DMS53 treated with DMSO at 0.1 percent for 48 hours (cell line): ENCODE measurements at regions not wholly inside any gene's neighbourhood (a gene's known extent, or its start where the extent isn't known, plus 50 kb on each side); places are given as distances from the start of the nearest gene placed in this dataset.
"Not testable (repeated sequence)": the region's sequence is repeated elsewhere in the genome, so short reads cannot be mapped to it uniquely, and the experiment has no call there.

Experiments used
- DNase-seq: peaks from one replicate; lab custom pipeline; 2025; ENCODE audit not compliant: unreplicated experiment; lab: John Stamatoyannopoulos, UW

DNA sequence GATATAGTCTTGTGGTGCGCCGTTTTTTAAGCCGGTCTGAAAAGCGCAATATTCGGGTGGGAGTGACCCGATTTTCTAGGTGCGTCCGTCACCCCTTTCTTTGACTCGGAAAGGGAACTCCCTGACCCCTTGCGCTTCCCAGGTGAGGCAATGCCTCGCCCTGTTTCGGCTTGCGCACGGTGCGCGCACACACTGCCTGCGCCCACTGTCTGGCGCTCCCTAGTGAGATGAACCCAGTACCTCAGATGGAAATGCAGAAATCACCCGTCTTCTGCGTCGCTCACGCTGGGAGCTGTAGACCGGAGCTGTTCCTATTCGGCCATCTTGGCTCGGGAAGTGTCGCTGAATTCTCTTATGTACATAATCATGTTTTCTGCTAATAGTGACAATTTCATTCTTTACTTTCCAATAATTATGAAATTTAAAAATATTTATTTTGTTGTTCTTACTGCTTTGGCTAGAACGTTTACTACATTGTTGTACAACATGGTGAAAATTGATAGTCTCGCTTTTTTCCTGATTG is 61.2 kb upstream of the MINDY3 start:
- not testable (repeated sequence) for DNase-seq

GRCh38 chr10:15931376-15931775 is 71.1 kb upstream of the MINDY3 start:
- DNase-seq, result no peak

GRCh38 chr10:15939543-15939942 is 79.2 kb upstream of the MINDY3 start:
- not testable (repeated sequence) for DNase-seq

DNA sequence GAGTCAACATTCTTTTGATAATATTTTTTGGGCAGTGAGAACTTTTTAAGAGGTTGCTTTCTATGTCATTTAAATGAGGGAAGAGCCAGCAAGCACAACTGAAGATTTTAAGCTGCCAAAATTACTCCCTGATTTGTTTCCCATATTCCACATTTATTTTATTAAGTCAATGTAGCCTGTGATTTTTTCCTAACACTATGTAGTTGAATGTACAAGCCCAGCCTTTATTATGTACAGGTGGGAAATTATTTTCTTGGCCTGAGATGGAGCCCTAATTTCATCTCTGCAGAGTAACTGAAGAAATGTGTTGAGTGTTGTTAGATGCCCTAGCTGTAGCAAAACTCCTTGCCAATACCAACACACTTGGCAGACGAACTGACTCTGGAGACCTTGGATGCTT is 83.1 kb upstream of the MINDY3 start:
- DNase-seq, result no peak

DNA sequence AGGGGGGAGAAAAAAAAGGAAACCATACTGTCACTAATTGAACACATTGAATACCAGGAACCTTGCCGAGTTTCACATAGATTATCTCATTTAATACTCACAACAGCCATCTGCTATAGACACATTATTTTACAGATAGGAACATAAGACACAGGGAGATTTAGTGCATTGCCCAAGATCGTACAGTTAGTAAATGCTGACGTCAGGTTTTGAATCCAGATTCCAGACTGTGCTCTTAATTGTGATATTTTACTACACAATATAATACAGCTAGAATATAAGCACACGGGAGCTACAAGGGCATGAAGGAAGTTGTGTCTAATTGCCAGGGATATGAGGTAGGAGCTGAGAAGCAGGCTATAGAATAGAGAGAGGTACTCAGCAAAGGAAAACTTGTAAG is 93.9 kb upstream of the MINDY3 start:
- no peak for DNase-seq

- no peak for DNase-seq
These were observed 100.0 kb upstream of the MINDY3 start for GRCh38 chr10:15960277-15960676.

- not testable (repeated sequence) for DNase-seq
These were observed 112.4 kb upstream of the MINDY3 start for GRCh38 chr10:15972736-15973135.

DNA sequence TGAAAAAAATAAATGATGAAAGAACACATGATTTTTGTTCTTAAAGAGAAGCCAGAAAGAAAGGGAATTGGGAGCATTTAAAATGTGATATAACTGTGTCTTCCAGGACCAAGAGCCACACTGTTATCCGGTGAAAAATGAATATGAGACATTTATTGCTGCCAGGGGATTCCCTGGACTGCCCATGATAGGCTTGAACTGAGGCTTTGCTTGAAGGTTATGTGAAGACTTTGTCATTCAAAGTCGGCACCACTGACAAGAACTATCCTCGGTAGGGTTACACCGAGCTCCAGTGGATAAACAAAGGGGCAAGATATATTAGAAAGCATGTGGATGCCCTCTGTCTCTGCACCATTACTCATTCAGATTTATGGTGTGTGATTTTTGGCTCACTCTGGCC is 125.4 kb upstream of the MINDY3 start:
- no peak for DNase-seq

DNA sequence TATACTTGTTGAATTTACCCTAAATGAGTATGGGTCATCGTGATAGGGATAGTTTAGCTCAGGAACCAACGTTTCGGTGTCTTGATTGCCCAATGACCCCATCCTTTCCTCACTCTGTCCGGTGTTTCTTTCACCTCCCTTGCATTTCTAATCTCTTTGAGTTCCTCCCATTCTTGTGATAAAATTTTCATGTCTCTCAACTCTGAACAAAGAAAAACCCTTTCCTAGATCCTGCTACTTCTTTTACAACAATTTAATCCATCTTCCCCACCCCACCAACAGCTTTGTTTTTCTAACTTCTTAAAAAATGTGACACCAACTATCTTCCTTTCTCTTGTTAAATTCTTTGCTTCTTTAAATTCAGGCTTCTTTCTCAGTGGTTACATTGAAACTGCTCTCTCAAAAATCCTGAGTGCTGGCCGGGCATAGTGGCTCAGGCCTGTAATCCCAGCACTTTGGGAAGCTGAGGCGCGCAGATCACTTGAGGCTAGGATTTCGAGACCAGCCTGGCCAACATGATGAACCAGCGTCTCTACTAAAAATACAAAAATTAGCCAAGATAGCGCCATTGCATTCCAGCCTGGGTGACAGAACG is 130.3 kb upstream of the MINDY3 start:
- DNase-seq, result no peak

- no peak for DNase-seq
These were observed 137.0 kb upstream of the MINDY3 start for GRCh38 chr10:15997313-15997712.

DNA sequence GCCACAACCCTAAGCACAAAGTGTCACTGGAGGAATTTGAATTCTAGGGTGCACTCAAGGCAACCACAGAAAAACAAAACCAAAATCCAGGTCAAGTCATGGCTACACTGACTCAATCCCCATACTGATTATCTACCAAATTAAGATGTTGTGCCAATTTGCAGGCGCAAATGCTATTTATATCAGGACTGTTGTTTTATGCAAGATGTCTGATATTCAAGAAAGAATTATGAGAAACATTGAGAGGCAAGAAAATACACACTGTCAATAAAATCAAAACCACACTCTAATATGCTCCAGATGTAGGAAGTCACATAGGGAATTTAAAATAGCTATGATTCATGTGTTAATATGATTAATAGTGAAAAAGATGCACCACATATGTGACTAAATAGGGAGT is 141.3 kb upstream of the MINDY3 start:
- no peak for DNase-seq

DNA sequence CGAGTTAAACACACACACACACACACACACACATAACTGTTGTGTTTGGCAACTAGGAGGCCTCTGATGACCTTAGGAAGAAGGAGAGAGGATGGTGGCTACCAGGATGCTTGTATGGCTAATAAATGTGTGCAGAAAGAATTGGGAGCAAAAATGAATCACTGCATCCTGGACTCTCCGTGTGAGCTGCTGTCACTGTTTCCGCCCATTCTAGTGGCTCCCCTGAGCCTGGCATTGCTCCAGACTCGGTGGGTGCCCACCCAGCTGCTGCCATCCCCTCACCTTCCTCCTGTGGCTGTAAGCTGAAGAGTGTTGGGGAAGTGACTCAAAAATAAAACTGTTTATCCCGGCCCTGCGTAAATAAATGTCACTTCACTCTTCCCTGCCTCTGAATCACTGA is 149.5 kb upstream of the MINDY3 start:
- DNase-seq, result no peak

- no peak for DNase-seq
These were observed 151.2 kb upstream of the MINDY3 start for GRCh38 chr10:16011548-16011947.

DNA sequence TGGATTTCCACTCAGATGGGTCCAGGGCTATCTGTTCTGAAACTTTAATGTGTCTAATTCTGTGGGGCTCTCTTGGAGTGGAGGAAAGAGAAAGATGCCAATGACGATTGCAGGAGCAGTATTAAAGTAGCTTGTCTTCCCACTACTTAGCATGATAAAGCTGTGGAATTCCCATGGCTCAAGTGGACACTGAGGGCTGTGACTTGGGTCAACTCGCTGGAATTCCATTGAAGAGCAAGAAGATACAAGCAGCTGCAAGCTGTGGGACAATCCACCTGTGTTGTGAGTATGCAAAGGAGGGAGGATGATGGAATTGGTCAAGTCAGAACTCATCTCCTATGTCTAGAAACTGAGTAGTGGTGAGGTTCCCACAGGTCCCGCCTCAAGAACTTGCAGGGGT is 154.2 kb upstream of the MINDY3 start:
- no peak for DNase-seq

DNA sequence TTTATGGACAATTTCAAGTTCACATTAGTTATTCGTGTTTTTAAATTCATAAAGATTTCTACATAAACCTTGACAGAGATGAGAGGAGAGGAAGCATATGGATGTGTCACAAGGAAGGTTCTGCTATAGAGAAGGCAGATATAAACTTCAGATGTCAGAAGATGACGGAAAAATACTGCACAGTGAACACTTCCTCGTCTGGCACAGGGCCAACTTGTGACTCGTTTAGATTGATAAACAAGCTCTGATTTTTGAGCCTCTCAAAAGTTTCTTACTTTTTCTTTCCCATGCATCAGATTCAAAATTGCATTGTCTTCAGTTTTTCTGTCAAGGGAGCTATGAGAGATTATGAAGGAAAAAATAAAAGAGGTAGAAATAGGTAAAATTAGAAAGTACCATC is 156.4 kb upstream of the MINDY3 start:
- no peak for DNase-seq

GRCh38 chr10:16020836-16021235 is 160.5 kb upstream of the MINDY3 start:
- no peak for DNase-seq

DNA sequence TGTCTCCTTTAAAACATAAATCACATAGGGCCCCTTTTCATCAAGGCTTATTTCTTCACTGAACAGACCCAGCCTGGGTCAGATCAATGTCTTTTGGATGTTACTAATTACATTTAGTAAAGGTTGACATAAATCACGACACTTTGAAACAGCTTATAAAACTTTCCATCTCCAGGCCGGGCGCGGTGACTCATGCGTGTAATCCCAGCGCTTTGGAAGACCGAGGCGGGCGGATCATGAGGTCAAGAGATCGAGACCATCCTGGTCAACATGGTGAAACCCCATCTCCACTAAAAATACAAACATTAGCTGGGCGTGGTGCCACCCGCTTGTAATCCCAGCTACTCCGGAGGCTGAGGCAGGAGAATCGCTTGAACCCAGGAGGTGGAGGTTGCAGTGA is 166.5 kb upstream of the MINDY3 start:
- not testable (repeated sequence) for DNase-seq

- DNase-seq, result no peak
These were observed 170.3 kb upstream of the MINDY3 start for GRCh38 chr10:16030562-16030961.

GRCh38 chr10:16049050-16049449 is 188.7 kb upstream of the MINDY3 start:
- no peak for DNase-seq

GRCh38 chr10:16049782-16050181 is 189.5 kb upstream of the MINDY3 start:
- no peak for DNase-seq

- DNase-seq, result no peak
These were observed 203.0 kb upstream of the MINDY3 start for GRCh38 chr10:16063350-16063749.

GRCh38 chr10:16083551-16083950 is 223.2 kb upstream of the MINDY3 start:
- not testable (repeated sequence) for DNase-seq

DNA sequence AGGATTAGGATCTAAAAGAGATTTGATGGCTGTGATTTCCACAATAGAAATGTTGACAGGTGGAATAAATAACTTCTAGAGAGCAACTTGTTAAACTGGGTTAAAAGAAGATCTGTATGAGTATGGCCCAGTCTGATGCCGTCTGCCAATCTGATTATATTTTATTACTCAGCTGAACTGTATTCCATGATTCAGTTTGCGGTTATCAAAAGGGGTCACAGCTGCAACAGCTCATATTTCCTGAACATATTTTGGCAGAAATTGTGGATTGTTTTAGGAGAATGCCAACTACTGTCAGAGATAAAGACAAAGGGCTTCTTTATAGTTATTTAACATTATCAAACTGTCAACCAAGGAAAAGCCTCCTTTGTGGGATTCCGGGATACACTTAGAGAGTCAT is 244.8 kb upstream of the MINDY3 start:
- no peak for DNase-seq
